AG04449 (cell line): ENCODE measurements at regions not wholly inside any gene's neighbourhood (a gene's known extent, or its start where the extent isn't known, plus 50 kb on each side); places are given as distances from the start of the nearest gene placed in this dataset.

Experiments
- CTCF ChIA-PET: fragments of 350-600 bp; formaldehyde crosslinking; extraction: SDS; loops from one replicate; lab custom pipeline; 2021; ENCODE audit warnings: antibody characterized with exemption; lab: Yijun Ruan, JAX
- POLR2A ChIA-PET: fragments of 400-600, 350-600 bp; formaldehyde crosslinking; extraction: SDS; loops from one replicate; lab custom pipeline; 2020; ENCODE audit warnings: antibody characterized with exemption, inconsistent platforms; lab: Yijun Ruan, JAX
- DNase-seq: peaks from one replicate; pipeline ENCODE4 v3.0.0-alpha.2; 2010; ENCODE audit warnings: low read depth, low spot score
- H3K4me3 ChIP-seq: 2 replicates; pipeline ENCODE4 v1.5.1; 2011; ENCODE audit warnings: low read depth, mild to moderate bottlenecking, control low read depth, low read length
- CTCF ChIP-seq: IDR thresholded peaks from one replicate; pipeline ENCODE4 v1.5.1; 2011; ENCODE audit warnings: mild to moderate bottlenecking, moderate library complexity, low read length, control low read depth, inconsistent platforms; ENCODE audit not compliant: insufficient read depth; ENCODE audit errors: missing control alignments

- TF ChIP-seq CTCF: no peak
- ChIA-PET POLR2A (no interaction called here), CTCF (no interaction called here)
- no peak overlapping the region for H3K4me3 ChIP-seq
- no peak for DNase-seq
These were observed 201.4 kb downstream of the TTC6 start for GRCh38 chr14:37796703-37797416.

GRCh38 chr14:37797675-37798074 lies 202.2 kb downstream of the TTC6 start:
- H3K4me3 ChIP-seq: no peak overlapping the region
- ChIA-PET CTCF (no interaction called here), POLR2A (no interaction called here)
- no peak for TF ChIP-seq CTCF
- DNase-seq: no peak

- no peak for DNase-seq
- H3K4me3 ChIP-seq: no peak overlapping the region
- CTCF ChIA-PET: interaction anchor here (1.2 kb wide), 1 partner anchor 1060 kb away, joined by 3 read pairs; no protein-coding TSS in a partner anchor
- POLR2A ChIA-PET: no interaction called here
- no peak for TF ChIP-seq CTCF
These were observed 212.3 kb downstream of the TTC6 start for GRCh38 chr14:37807722-37808121.

GRCh38 chr14:37810094-37810801 lies 214.8 kb downstream of the TTC6 start:
- ChIA-PET POLR2A (no interaction called here), CTCF (no interaction called here)

GRCh38 chr14:37813732-37814131 lies 218.3 kb downstream of the TTC6 start:
- H3K4me3 ChIP-seq: no peak overlapping the region
- no peak for TF ChIP-seq CTCF
- CTCF ChIA-PET: no interaction called here
- DNase-seq: no peak
- POLR2A ChIA-PET: no interaction called here

More at GRCh38 chr14:37810094-37810801, 214.8 kb downstream of the TTC6 start:
- no peak for TF ChIP-seq CTCF
- DNase-seq: no peak
- H3K4me3 ChIP-seq: no peak overlapping the region

GRCh38 chr14:37816135-37816534 lies 220.7 kb downstream of the TTC6 start:
- no peak overlapping the region for H3K4me3 ChIP-seq
- POLR2A ChIA-PET: no interaction called here
- DNase-seq: no peak
- TF ChIP-seq CTCF: no peak
- CTCF ChIA-PET: interaction anchor here (0.7 to 1.7 kb wide), 2 partner anchors 59 to 1182 kb away, joined by 3 to 4 read pairs; no protein-coding TSS in a partner anchor
